ENCODE measurements at regions not wholly inside any gene's neighbourhood (a gene's known extent, or its start where the extent isn't known, plus 50 kb on each side); places are given as distances from the start of the nearest gene placed in this dataset.
"Not testable (repeated sequence)": the region's sequence is repeated elsewhere in the genome, so short reads cannot be mapped to it uniquely, and the experiment has no call there.

- Mint-ChIP-seq H3K4me1 (peaks cover 22 to 27% (median 23%) of the 10 kb centered on the region in 3 donors), H3K9me3 (peaks cover 4 to 12% (median 9%) of the 10 kb centered on the region in 3 donors)
- H3K36me3 ChIP-seq (ENCODE audit: control insufficient read depth in 2 of 2, extremely low read depth in 1 of 2, insufficient read depth in 1 of 2, low read length in 1 of 2); H3K27ac ChIP-seq (ENCODE audit: low read length); H3K27ac Mint-ChIP-seq; H3K36me3 Mint-ChIP-seq; H3K4me3 Mint-ChIP-seq; H3K27me3 ChIP-seq (replicated peaks in 1 of 2; ENCODE audit: control insufficient read depth in 2 of 2, extremely low read depth in 1 of 2, insufficient read depth in 2 of 2, low read length in 1 of 2); H3K9me3 ChIP-seq; CTCF ChIA-PET; DNase-seq; ATAC-seq (replicated peaks in 1 of 4); POLR2A ChIA-PET; H3K4me3 ChIP-seq (ENCODE audit: control insufficient read depth in 1 of 2, extremely low read depth in 1 of 2, low read length in 1 of 2); H3K27me3 Mint-ChIP-seq: not testable (repeated sequence)
- peaks cover 0 to 25% of the 10 kb centered on the region in 2 experiments for H3K4me1 ChIP-seq (ENCODE audit: control insufficient read depth in 1 of 2, extremely low read depth in 1 of 2, insufficient read depth in 2 of 2, low read length in 2 of 2)
- WGBS (ENCODE audit: insufficient coverage) = 83% methylated on average over 1 of the region's 3 CpGs
Observed at GRCh38 chr10:7050024-7050423, 360.8 kb downstream of the SFMBT2 start.

- Mint-ChIP-seq H3K27ac (no peak overlapping the region), H3K4me3 (no peak overlapping the region), H3K27me3 (peaks cover 0 to 5% of the 10 kb centered on the region in 2 donors), H3K36me3 (peaks cover 4% of the 10 kb centered on the region), H3K9me3 (peaks cover 4 to 12% (median 9%) of the 10 kb centered on the region in 3 donors), H3K4me1 (peaks cover 27 to 38% (median 27%) of the 10 kb centered on the region in 3 donors)
- Histone ChIP-seq H3K27ac (ENCODE audit: low read length) (no peak overlapping the region), H3K4me1 (ENCODE audit: control insufficient read depth in 1 of 2, extremely low read depth in 1 of 2, insufficient read depth in 2 of 2, low read length in 2 of 2) (peaks cover 0 to 44% of the 10 kb centered on the region in 2 experiments), H3K9me3 (no peaks in the 10 kb centered on the region), H3K36me3 (ENCODE audit: control insufficient read depth in 2 of 2, extremely low read depth in 1 of 2, insufficient read depth in 1 of 2, low read length in 1 of 2) (no peaks in the 10 kb centered on the region), H3K27me3 (replicated peaks in 1 of 2; ENCODE audit: control insufficient read depth in 2 of 2, extremely low read depth in 1 of 2, insufficient read depth in 2 of 2, low read length in 1 of 2) (no peaks in the 10 kb centered on the region), H3K4me3 (ENCODE audit: control insufficient read depth in 1 of 2, extremely low read depth in 1 of 2, low read length in 1 of 2) (no peak overlapping the region)
- ATAC-seq (replicated peaks in 1 of 4) (no peak), DNase-seq (no peak)
- CTCF ChIA-PET = no interaction called here
- 80% methylated on average over 1 of the region's 6 CpGs for WGBS (ENCODE audit: insufficient coverage)
- POLR2A ChIA-PET = no interaction called here
Observed at GRCh38 chr10:7048061-7048460, 362.8 kb downstream of the SFMBT2 start.

GRCh38 chr10:7046615-7047014 lies 364.2 kb downstream of the SFMBT2 start:
- POLR2A ChIA-PET = no interaction called here
- DNase-seq (peak in 1 of 35 experiments; percentile 27), ATAC-seq (replicated peaks in 1 of 4) (peak in 2 of 4 experiments; percentile 20 to 34)
- CTCF ChIA-PET = no interaction called here
- peaks cover 4% of the 10 kb centered on the region for H3K36me3 Mint-ChIP-seq
- H3K9me3 Mint-ChIP-seq = peaks cover 4 to 12% (median 9%) of the 10 kb centered on the region in 3 donors
- peaks cover 27 to 45% (median 27%) of the 10 kb centered on the region in 3 donors for H3K4me1 Mint-ChIP-seq
- no peaks in the 10 kb centered on the region for H3K9me3 ChIP-seq
- peak overlapping the region; percentile 16 to 45 for H3K27ac Mint-ChIP-seq
- H3K27ac ChIP-seq (ENCODE audit: low read length) = peak overlapping the region; percentile 5
- peaks cover 0 to 47% of the 10 kb centered on the region in 2 experiments for H3K4me1 ChIP-seq (ENCODE audit: control insufficient read depth in 1 of 2, extremely low read depth in 1 of 2, insufficient read depth in 2 of 2, low read length in 2 of 2)
- 20% methylated on average over 1 of the region's 2 CpGs for WGBS (ENCODE audit: insufficient coverage)
- H3K27me3 Mint-ChIP-seq = no peaks in the 10 kb centered on the region
- H3K36me3 ChIP-seq (ENCODE audit: control insufficient read depth in 2 of 2, extremely low read depth in 1 of 2, insufficient read depth in 1 of 2, low read length in 1 of 2) = no peaks in the 10 kb centered on the region
- H3K27me3 ChIP-seq (replicated peaks in 1 of 2; ENCODE audit: control insufficient read depth in 2 of 2, extremely low read depth in 1 of 2, insufficient read depth in 2 of 2, low read length in 1 of 2) = no peaks in the 10 kb centered on the region
- H3K4me3 ChIP-seq (ENCODE audit: control insufficient read depth in 1 of 2, extremely low read depth in 1 of 2, low read length in 1 of 2) = no peak overlapping the region
- H3K4me3 Mint-ChIP-seq = no peak overlapping the region

GRCh38 chr10:7045891-7046599 lies 364.8 kb downstream of the SFMBT2 start:
- Histone ChIP-seq H3K36me3 (ENCODE audit: control insufficient read depth in 2 of 2, extremely low read depth in 1 of 2, insufficient read depth in 1 of 2, low read length in 1 of 2) (no peaks in the 10 kb centered on the region), H3K27me3 (replicated peaks in 1 of 2; ENCODE audit: control insufficient read depth in 2 of 2, extremely low read depth in 1 of 2, insufficient read depth in 2 of 2, low read length in 1 of 2) (no peaks in the 10 kb centered on the region), H3K4me3 (ENCODE audit: control insufficient read depth in 1 of 2, extremely low read depth in 1 of 2, low read length in 1 of 2) (no peak overlapping the region), H3K9me3 (no peaks in the 10 kb centered on the region), H3K4me1 (ENCODE audit: control insufficient read depth in 1 of 2, extremely low read depth in 1 of 2, insufficient read depth in 2 of 2, low read length in 2 of 2) (peaks cover 0 to 47% of the 10 kb centered on the region in 2 experiments), H3K27ac (ENCODE audit: low read length) (peak overlapping the region; percentile 31)
- H3K4me1 Mint-ChIP-seq = peaks cover 27 to 48% (median 27%) of the 10 kb centered on the region in 3 donors
- peak overlapping the region in 1 of 2 donors; percentile 45 for H3K27ac Mint-ChIP-seq
- H3K36me3 Mint-ChIP-seq = peaks cover 4% of the 10 kb centered on the region
- ATAC-seq (replicated peaks in 1 of 4) = peak; percentile 34 to 83 (median 50)
- WGBS (ENCODE audit: insufficient coverage) = 83% methylated on average over 2 of the region's 4 CpGs
- CTCF ChIA-PET = interaction anchor here in 1 of 2 donors (0.5 kb wide), 1 partner anchor 40 kb away, joined by 4 read pairs; no protein-coding TSS in a partner anchor
- no peaks in the 10 kb centered on the region for H3K27me3 Mint-ChIP-seq
- DNase-seq = peak in 16 of 35 experiments; percentile 5 to 60 (median 20)
- H3K9me3 Mint-ChIP-seq = peaks cover 4 to 12% (median 9%) of the 10 kb centered on the region in 3 donors
- POLR2A ChIA-PET = no interaction called here
- no peak overlapping the region for H3K4me3 Mint-ChIP-seq

GRCh38 chr10:7043055-7043653 lies 367.7 kb downstream of the SFMBT2 start:
- DNase-seq (no peak), ATAC-seq (replicated peaks in 1 of 4) (no peak)
- H3K27ac Mint-ChIP-seq = no peak overlapping the region
- no peaks in the 10 kb centered on the region for H3K36me3 Mint-ChIP-seq
- ChIA-PET POLR2A (no interaction called here), CTCF (no interaction called here)
- peaks cover 27 to 48% (median 27%) of the 10 kb centered on the region in 3 donors for H3K4me1 Mint-ChIP-seq
- Histone ChIP-seq H3K4me1 (ENCODE audit: control insufficient read depth in 1 of 2, extremely low read depth in 1 of 2, insufficient read depth in 2 of 2, low read length in 2 of 2) (peaks cover 0 to 45% of the 10 kb centered on the region in 2 experiments), H3K27me3 (replicated peaks in 1 of 2; ENCODE audit: control insufficient read depth in 2 of 2, extremely low read depth in 1 of 2, insufficient read depth in 2 of 2, low read length in 1 of 2) (no peaks in the 10 kb centered on the region), H3K4me3 (ENCODE audit: control insufficient read depth in 1 of 2, extremely low read depth in 1 of 2, low read length in 1 of 2) (no peak overlapping the region), H3K27ac (ENCODE audit: low read length) (no peak overlapping the region), H3K9me3 (no peaks in the 10 kb centered on the region), H3K36me3 (ENCODE audit: control insufficient read depth in 2 of 2, extremely low read depth in 1 of 2, insufficient read depth in 1 of 2, low read length in 1 of 2) (no peaks in the 10 kb centered on the region)
- peaks cover 0 to 4% (median 0%) of the 10 kb centered on the region in 3 donors for H3K9me3 Mint-ChIP-seq
- H3K27me3 Mint-ChIP-seq = peaks cover 0 to 7% of the 10 kb centered on the region in 2 donors
- WGBS (ENCODE audit: insufficient coverage) = 65% methylated on average over 2 of the region's 3 CpGs
- no peak overlapping the region for H3K4me3 Mint-ChIP-seq

- ATAC-seq (replicated peaks in 1 of 4) (no peak), DNase-seq (no peak)
- Mint-ChIP-seq H3K4me1 (peaks cover 26 to 43% (median 27%) of the 10 kb centered on the region in 3 donors), H3K27ac (no peak overlapping the region), H3K36me3 (no peaks in the 10 kb centered on the region), H3K9me3 (peaks cover 0 to 3% (median 0%) of the 10 kb centered on the region in 3 donors), H3K27me3 (peaks cover 0 to 7% of the 10 kb centered on the region in 2 donors), H3K4me3 (no peak overlapping the region)
- ChIA-PET CTCF (no interaction called here), POLR2A (no interaction called here)
- Histone ChIP-seq H3K27me3 (replicated peaks in 1 of 2; ENCODE audit: control insufficient read depth in 2 of 2, extremely low read depth in 1 of 2, insufficient read depth in 2 of 2, low read length in 1 of 2) (no peaks in the 10 kb centered on the region), H3K4me3 (ENCODE audit: control insufficient read depth in 1 of 2, extremely low read depth in 1 of 2, low read length in 1 of 2) (no peak overlapping the region), H3K4me1 (ENCODE audit: control insufficient read depth in 1 of 2, extremely low read depth in 1 of 2, insufficient read depth in 2 of 2, low read length in 2 of 2) (peaks cover 0 to 41% of the 10 kb centered on the region in 2 experiments), H3K27ac (ENCODE audit: low read length) (no peak overlapping the region), H3K9me3 (no peaks in the 10 kb centered on the region), H3K36me3 (ENCODE audit: control insufficient read depth in 2 of 2, extremely low read depth in 1 of 2, insufficient read depth in 1 of 2, low read length in 1 of 2) (no peaks in the 10 kb centered on the region)
- 100% methylated on average over 5 of the region's 6 CpGs for WGBS (ENCODE audit: insufficient coverage)
Observed at GRCh38 chr10:7042419-7043054, 368.3 kb downstream of the SFMBT2 start.

All from T-cell (primary cell).